H9 (cell line): ENCODE measurements at regions not wholly inside any gene's neighbourhood (a gene's known extent, or its start where the extent isn't known, plus 50 kb on each side); places are given as distances from the start of the nearest gene placed in this dataset.

Source experiments
- DNase-seq: peaks from one replicate; pipeline ENCODE4 v3.0.0-alpha.2; 2017
- H2AFZ ChIP-seq: one replicate; pipeline ENCODE4 v1.6.1; 2013; ENCODE audit warnings: mild to moderate bottlenecking, low read length, control low read depth, moderate library complexity
- H2AK5ac ChIP-seq: 2 replicates; pipeline ENCODE4 v1.6.1; 2013; ENCODE audit warnings: low read length, control low read depth, mixed read lengths; ENCODE audit not compliant: insufficient read length
- H2BK120ac ChIP-seq: one replicate; pipeline ENCODE4 v1.6.1; 2013; ENCODE audit warnings: low read depth, mild to moderate bottlenecking, low read length, control low read depth, inconsistent platforms; ENCODE audit not compliant: poor library complexity, severe bottlenecking
- H2BK12ac ChIP-seq: 2 replicates; pipeline ENCODE4 v1.6.1; 2013; ENCODE audit warnings: low read length, control low read depth, mixed read lengths, low read depth; ENCODE audit not compliant: insufficient read length
- H2BK15ac ChIP-seq: 2 replicates; pipeline ENCODE4 v1.6.1; 2013; ENCODE audit warnings: low read depth, low read length, control low read depth
- H2BK20ac ChIP-seq: one replicate; pipeline ENCODE4 v1.6.1; 2013; ENCODE audit warnings: low read depth, mild to moderate bottlenecking, low read length, control low read depth, inconsistent platforms; ENCODE audit not compliant: poor library complexity, severe bottlenecking
- H2BK5ac ChIP-seq: 2 replicates; pipeline ENCODE4 v1.6.1; 2013; ENCODE audit warnings: low read length, control low read depth, mixed read lengths; ENCODE audit not compliant: insufficient read length
- H3K14ac ChIP-seq: 2 replicates; pipeline ENCODE4 v1.6.1; 2013; ENCODE audit warnings: low read length, control low read depth; ENCODE audit not compliant: insufficient read depth
- H3K18ac ChIP-seq: 2 replicates; pipeline ENCODE4 v1.6.1; 2013; ENCODE audit warnings: low read depth, mild to moderate bottlenecking, mixed read lengths, low read length, control low read depth; ENCODE audit not compliant: insufficient read length
- H3K23ac ChIP-seq: 2 replicates; pipeline ENCODE4 v1.6.1; 2013; ENCODE audit warnings: low read length, control low read depth, mixed read lengths, low read depth; ENCODE audit not compliant: insufficient read length
- H3K23me2 ChIP-seq: 2 replicates; pipeline ENCODE4 v1.6.1; 2013; ENCODE audit warnings: low read depth, mild to moderate bottlenecking, mixed read lengths, low read length, control low read depth; ENCODE audit not compliant: insufficient read length, poor library complexity, severe bottlenecking
- H3K27ac ChIP-seq: 2 replicates; pipeline ENCODE4 v1.5.1; 2013; ENCODE audit warnings: low read length, control low read depth, mixed read lengths, low read depth; ENCODE audit not compliant: insufficient read length
- H3K27me3 ChIP-seq: 2 replicates; pipeline ENCODE4 v1.6.1; 2013; ENCODE audit warnings: low read length, control low read depth, inconsistent platforms; ENCODE audit not compliant: insufficient read depth
- H3K4ac ChIP-seq: 2 replicates; pipeline ENCODE4 v1.6.1; 2013; ENCODE audit warnings: low read depth, mild to moderate bottlenecking, control low read depth, inconsistent platforms, low read length, moderate library complexity
- H3K4me1 ChIP-seq: 2 replicates; pipeline ENCODE4 v1.6.1; 2013; ENCODE audit warnings: low read length, control low read depth, inconsistent platforms; ENCODE audit not compliant: insufficient read depth
- H3K4me2 ChIP-seq: 2 replicates; pipeline ENCODE4 v1.6.1; 2013; ENCODE audit warnings: low read length, control low read depth, mixed read lengths; ENCODE audit not compliant: insufficient read length, insufficient read depth
- H3K56ac ChIP-seq: 2 replicates; pipeline ENCODE4 v1.6.1; 2013; ENCODE audit warnings: low read depth, mild to moderate bottlenecking, mixed read lengths, low read length, control low read depth; ENCODE audit not compliant: insufficient read length
- H3K79me1 ChIP-seq: 2 replicates; pipeline ENCODE4 v1.6.1; 2013; ENCODE audit warnings: low read depth, mild to moderate bottlenecking, moderate library complexity, low read length, control low read depth, inconsistent platforms; ENCODE audit not compliant: insufficient read depth, poor library complexity, severe bottlenecking
- H3K79me2 ChIP-seq: 2 replicates; pipeline ENCODE4 v1.6.1; 2013; ENCODE audit warnings: low read length, control low read depth, inconsistent platforms; ENCODE audit not compliant: insufficient read depth
- H3K9ac ChIP-seq: 2 replicates; pipeline ENCODE4 v1.6.1; 2013; ENCODE audit warnings: low read length, control low read depth, mixed read lengths; ENCODE audit not compliant: insufficient read length; ENCODE audit errors: extremely low read depth
- H3K9me3 ChIP-seq: one replicate; pipeline ENCODE4 v1.6.1; 2013; ENCODE audit warnings: low read depth, low read length, inconsistent platforms; ENCODE audit not compliant: control insufficient read depth
- H3T11ph ChIP-seq: one replicate; pipeline ENCODE4 v1.6.1; 2013; ENCODE audit warnings: mild to moderate bottlenecking, low read length, control low read depth, inconsistent platforms
- H4K20me1 ChIP-seq: one replicate; pipeline ENCODE4 v1.6.1; 2013; ENCODE audit not compliant: control insufficient read depth, insufficient read length, insufficient read depth
- H4K5ac ChIP-seq: 2 replicates; pipeline ENCODE4 v1.6.1; 2013; ENCODE audit warnings: low read depth, mild to moderate bottlenecking, mixed read lengths, low read length, control low read depth; ENCODE audit not compliant: insufficient read length
- H4K8ac ChIP-seq: replicated peaks from 2 replicates; pipeline ENCODE4 v1.6.1; 2013; ENCODE audit warnings: low read length, control low read depth, mixed read lengths, low read depth; ENCODE audit not compliant: insufficient read length
- H4K91ac ChIP-seq: 2 replicates; pipeline ENCODE4 v1.6.1; 2013; ENCODE audit warnings: low read depth, mild to moderate bottlenecking, moderate library complexity, mixed read lengths, low read length, control low read depth; ENCODE audit not compliant: insufficient read length
- H3K27ac Mint-ChIP-seq, 3 experiments: 2 replicates in 2 of 3; 3 replicates in 1 of 3; pipeline ENCODE4 v1.8.0; 2020 to 2021; ENCODE audit warnings: mixed read lengths in 3 of 3, mild to moderate bottlenecking in 1 of 3, moderate library complexity in 1 of 3
- H3K27me3 Mint-ChIP-seq: 2 replicates; pipeline ENCODE4 v1.8.0; 2021; ENCODE audit warnings: low read depth, mild to moderate bottlenecking, moderate library complexity, mixed read lengths
- H3K36me3 Mint-ChIP-seq, 3 experiments: 2 replicates in 2 of 3; 3 replicates in 1 of 3; pipeline ENCODE4 v1.8.0; 2020 to 2021; ENCODE audit warnings: low read depth in 3 of 3, mixed read lengths in 3 of 3; ENCODE audit not compliant: insufficient read depth in 1 of 3
- H3K4me1 Mint-ChIP-seq, 2 experiments: 2 replicates each; pipeline ENCODE4 v1.8.0; 2020; ENCODE audit warnings: mixed read lengths in 2 of 2
- H3K4me3 Mint-ChIP-seq, 2 experiments: 2 replicates in 1 of 2; 3 replicates in 1 of 2; pipeline ENCODE4 v1.8.0; 2020 to 2021; ENCODE audit warnings: mild to moderate bottlenecking in 2 of 2, mixed read lengths in 2 of 2, moderate library complexity in 1 of 2
- H3K9me3 Mint-ChIP-seq, 2 experiments: 2 replicates in 1 of 2; 3 replicates in 1 of 2; pipeline ENCODE4 v1.8.0; 2020; ENCODE audit warnings: mild to moderate bottlenecking in 2 of 2, mixed read lengths in 2 of 2, moderate library complexity in 1 of 2
- WGBS: extraction: QIAGEN DNeasy Blood & Tissue Kit; methylation state at CpG from one replicate; pipeline ENCODE4 v1.1.7; 2013; ENCODE audit warnings: missing lambda C conversion rate, low lambda C conversion rate, mixed read lengths; ENCODE audit not compliant: insufficient read length; ENCODE audit errors: extremely low coverage; 5-methylcytosine and 5-hydroxymethylcytosine counted together
- TF ChIP-seq, protein P1 (sequence below): fragments of 200-600 bp; sonication (generic); conservative IDR thresholded peaks from 3 replicates; pipeline ENCODE4 v1.8.0; 2021; ENCODE audit warnings: antibody characterized with exemption, mild to moderate bottlenecking

DNA sequence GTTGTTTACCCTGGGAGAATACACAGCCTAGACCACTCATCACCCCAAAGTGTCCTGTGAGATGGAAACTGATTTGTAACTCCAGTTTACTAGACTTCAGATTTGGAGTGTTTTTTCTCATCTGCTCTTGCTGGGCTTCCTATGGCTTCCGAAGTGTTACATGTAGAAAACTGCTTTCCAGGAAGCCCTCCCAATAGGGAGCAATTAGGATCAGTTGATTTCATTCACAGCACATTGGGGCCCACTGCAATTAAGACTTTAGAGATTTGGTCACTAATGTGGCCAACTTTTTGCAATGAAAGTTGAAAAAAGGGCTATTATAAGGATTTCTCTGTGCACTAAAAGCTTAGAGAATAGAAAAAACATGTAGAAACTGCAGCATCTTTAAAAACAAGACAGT, 656.6 kb upstream of the CHAC2 start:
- Histone ChIP-seq H3K79me1 (no peaks in the 10 kb centered on the region), H3K23ac (no peak overlapping the region), H3K56ac (no peak overlapping the region), H2AFZ (no peak overlapping the region), H3K23me2 (no peaks in the 10 kb centered on the region), H3K27me3 (no peaks in the 10 kb centered on the region), H2AK5ac (no peak overlapping the region), H3K4ac (no peak overlapping the region), H4K5ac (no peak overlapping the region), H3K9ac (no peak overlapping the region), H3T11ph (no peak overlapping the region), H4K8ac (no peak overlapping the region), H2BK5ac (no peak overlapping the region), H3K79me2 (no peaks in the 10 kb centered on the region), H3K9me3 (no peaks in the 10 kb centered on the region), H2BK20ac (no peak overlapping the region), H3K4me1 (no peaks in the 10 kb centered on the region; the same call in 1 of the 2 replicates), H2BK15ac (no peak overlapping the region), H3K14ac (no peak overlapping the region), H2BK12ac (no peak overlapping the region), H4K20me1 (no peaks in the 10 kb centered on the region), H3K18ac (no peak overlapping the region), H4K91ac (no peak overlapping the region), H3K4me2 (no peak overlapping the region), H2BK120ac (no peak overlapping the region), H3K27ac (no peak overlapping the region)
- DNase-seq: no peak
- no CpG with 5 or more reads among the region's 1 CpG for WGBS
- Mint-ChIP-seq H3K4me1 (peaks cover 46 to 52% of the 10 kb centered on the region in 2 experiments), H3K9me3 (no peaks in the 10 kb centered on the region), H3K27ac (peak overlapping the region in 2 of 3 experiments; percentile 85 to 91; a peak in 4 of 7 replicates), H3K4me3 (peak overlapping the region in 1 of 2 experiments; percentile 15; a peak in 1 of 5 replicates), H3K27me3 (no peaks in the 10 kb centered on the region), H3K36me3 (peaks cover 0 to 5% (median 1%) of the 10 kb centered on the region in 3 experiments; a peak in 3 of 7 replicates)
- TF ChIP-seq, protein P1, sequence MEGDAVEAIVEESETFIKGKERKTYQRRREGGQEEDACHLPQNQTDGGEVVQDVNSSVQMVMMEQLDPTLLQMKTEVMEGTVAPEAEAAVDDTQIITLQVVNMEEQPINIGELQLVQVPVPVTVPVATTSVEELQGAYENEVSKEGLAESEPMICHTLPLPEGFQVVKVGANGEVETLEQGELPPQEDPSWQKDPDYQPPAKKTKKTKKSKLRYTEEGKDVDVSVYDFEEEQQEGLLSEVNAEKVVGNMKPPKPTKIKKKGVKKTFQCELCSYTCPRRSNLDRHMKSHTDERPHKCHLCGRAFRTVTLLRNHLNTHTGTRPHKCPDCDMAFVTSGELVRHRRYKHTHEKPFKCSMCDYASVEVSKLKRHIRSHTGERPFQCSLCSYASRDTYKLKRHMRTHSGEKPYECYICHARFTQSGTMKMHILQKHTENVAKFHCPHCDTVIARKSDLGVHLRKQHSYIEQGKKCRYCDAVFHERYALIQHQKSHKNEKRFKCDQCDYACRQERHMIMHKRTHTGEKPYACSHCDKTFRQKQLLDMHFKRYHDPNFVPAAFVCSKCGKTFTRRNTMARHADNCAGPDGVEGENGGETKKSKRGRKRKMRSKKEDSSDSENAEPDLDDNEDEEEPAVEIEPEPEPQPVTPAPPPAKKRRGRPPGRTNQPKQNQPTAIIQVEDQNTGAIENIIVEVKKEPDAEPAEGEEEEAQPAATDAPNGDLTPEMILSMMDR: no peak
